HepG2 (cell line): ENCODE measurements at regions not wholly inside any gene's neighbourhood (a gene's known extent, or its start where the extent isn't known, plus 50 kb on each side); places are given as distances from the start of the nearest gene placed in this dataset.

Source experiments
- AGO1 ChIP-seq: fragments of 200-400 bp; formaldehyde crosslinking; IDR thresholded peaks from 2 replicates; pipeline ENCODE4 v1.6.1; 2017; ENCODE audit warnings: mild to moderate bottlenecking, low read depth, low read length, moderate library complexity; ENCODE audit not compliant: poor library complexity, severe bottlenecking
- ERF ChIP-seq: IDR thresholded peaks from 2 replicates; pipeline ENCODE4 v1.6.1; 2018; ENCODE audit warnings: missing biosample characterization, missing genetic modification reagents
- HDAC1 ChIP-seq: sonication (generic); formaldehyde crosslinking; IDR thresholded peaks from 2 replicates; pipeline ENCODE4 v1.5.1; 2020; ENCODE audit warnings: mild to moderate bottlenecking, missing genetic modification reagents
- HNF4A ChIP-seq: sonication (generic); formaldehyde crosslinking; IDR thresholded peaks from 2 replicates; pipeline ENCODE4 v1.4.0; 2020; ENCODE audit warnings: missing genetic modification reagents
- MEF2D ChIP-seq: sonication (generic); formaldehyde crosslinking; IDR thresholded peaks from 2 replicates; pipeline ENCODE4 v1.5.1; 2020; ENCODE audit warnings: mild to moderate bottlenecking, missing genetic modification reagents
- RCOR2 ChIP-seq: IDR thresholded peaks from 2 replicates; pipeline ENCODE4 v1.6.1; 2016; ENCODE audit warnings: missing biosample characterization, missing genetic modification reagents
- TEAD3 ChIP-seq: optimal IDR thresholded peaks from 2 replicates; pipeline ENCODE3; 2016; ENCODE audit warnings: borderline replicate concordance
- ZMYM4 ChIP-seq: sonication (generic); formaldehyde crosslinking; IDR thresholded peaks from 2 replicates; pipeline ENCODE4 v1.8.1; 2023; ENCODE audit warnings: mild to moderate bottlenecking, missing genetic modification reagents
- ZNF337 ChIP-seq: sonication (generic); formaldehyde crosslinking; IDR thresholded peaks from 2 replicates; pipeline ENCODE4 v1.5.1; 2020; ENCODE audit warnings: missing genetic modification reagents, low read depth, mild to moderate bottlenecking, borderline replicate concordance
- ZNF577 ChIP-seq: sonication (generic); formaldehyde crosslinking; IDR thresholded peaks from 2 replicates; pipeline ENCODE4 v1.4.0; 2020; ENCODE audit warnings: mild to moderate bottlenecking, low read depth, missing genetic modification reagents, borderline replicate concordance
- TF ChIP-seq, protein P1 (sequence below): sonication (generic); formaldehyde crosslinking; IDR thresholded peaks from 2 replicates; pipeline ENCODE4 v1.4.0; 2020; ENCODE audit warnings: low read depth, mild to moderate bottlenecking, missing genetic modification reagents
- TF ChIP-seq, protein P2 (sequence below): sonication (generic); formaldehyde crosslinking; conservative IDR thresholded peaks from 2 replicates; pipeline ENCODE4 v1.4.0; 2020; ENCODE audit warnings: missing genetic modification reagents
- TF ChIP-seq, protein P3 (sequence below): IDR thresholded peaks from 2 replicates; pipeline ENCODE4 v1.6.1; 2012; ENCODE audit warnings: low read depth, low read length, improper control_type of control experiment
- TF ChIP-seq, protein P4 (sequence below): fragments of 450-650 bp; IDR thresholded peaks from 2 replicates; pipeline ENCODE4 v1.6.1; 2016
- TF ChIP-seq, protein P5 (sequence below): IDR thresholded peaks from 2 replicates; pipeline ENCODE4 v1.6.1; 2016; ENCODE audit warnings: control low read depth
- TF ChIP-seq, protein P6 (sequence below): sonication (generic); formaldehyde crosslinking; IDR thresholded peaks from 2 replicates; pipeline ENCODE4 v1.5.1; 2020; ENCODE audit warnings: mild to moderate bottlenecking, moderate library complexity, missing genetic modification reagents
- TF ChIP-seq, protein P7 (sequence below): IDR thresholded peaks from 2 replicates; pipeline ENCODE4 v1.6.1; 2016

DNA sequence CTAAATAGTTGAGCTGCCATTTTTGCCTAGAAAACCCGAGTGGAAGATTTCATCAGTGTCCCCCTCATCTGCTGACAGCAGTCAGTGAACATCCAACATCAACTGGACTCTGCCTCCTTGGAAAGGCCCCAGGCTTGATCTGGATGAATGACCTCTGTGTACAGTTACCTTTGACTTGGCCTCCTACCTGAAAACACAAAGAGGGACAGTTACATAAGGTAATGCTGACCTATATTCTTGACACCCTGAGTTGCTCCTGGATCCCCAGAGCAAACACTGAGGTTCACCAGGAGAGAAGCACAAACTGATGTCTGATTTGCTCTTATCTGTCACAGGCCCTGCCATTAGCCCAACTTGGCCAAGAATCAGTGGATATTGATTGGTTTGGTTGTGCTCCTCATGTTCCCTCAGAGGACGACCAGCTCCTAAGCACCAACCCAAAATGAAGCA lies 138.9 kb downstream of the PROX1 start (continued):
- TF ChIP-seq, protein P1, sequence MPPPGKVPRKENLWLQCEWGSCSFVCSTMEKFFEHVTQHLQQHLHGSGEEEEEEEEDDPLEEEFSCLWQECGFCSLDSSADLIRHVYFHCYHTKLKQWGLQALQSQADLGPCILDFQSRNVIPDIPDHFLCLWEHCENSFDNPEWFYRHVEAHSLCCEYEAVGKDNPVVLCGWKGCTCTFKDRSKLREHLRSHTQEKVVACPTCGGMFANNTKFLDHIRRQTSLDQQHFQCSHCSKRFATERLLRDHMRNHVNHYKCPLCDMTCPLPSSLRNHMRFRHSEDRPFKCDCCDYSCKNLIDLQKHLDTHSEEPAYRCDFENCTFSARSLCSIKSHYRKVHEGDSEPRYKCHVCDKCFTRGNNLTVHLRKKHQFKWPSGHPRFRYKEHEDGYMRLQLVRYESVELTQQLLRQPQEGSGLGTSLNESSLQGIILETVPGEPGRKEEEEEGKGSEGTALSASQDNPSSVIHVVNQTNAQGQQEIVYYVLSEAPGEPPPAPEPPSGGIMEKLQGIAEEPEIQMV (CRISPR knock-in tag) = peak; percentile 46; the same call in 1 of the 2 replicates
- TF ChIP-seq, protein P2, sequence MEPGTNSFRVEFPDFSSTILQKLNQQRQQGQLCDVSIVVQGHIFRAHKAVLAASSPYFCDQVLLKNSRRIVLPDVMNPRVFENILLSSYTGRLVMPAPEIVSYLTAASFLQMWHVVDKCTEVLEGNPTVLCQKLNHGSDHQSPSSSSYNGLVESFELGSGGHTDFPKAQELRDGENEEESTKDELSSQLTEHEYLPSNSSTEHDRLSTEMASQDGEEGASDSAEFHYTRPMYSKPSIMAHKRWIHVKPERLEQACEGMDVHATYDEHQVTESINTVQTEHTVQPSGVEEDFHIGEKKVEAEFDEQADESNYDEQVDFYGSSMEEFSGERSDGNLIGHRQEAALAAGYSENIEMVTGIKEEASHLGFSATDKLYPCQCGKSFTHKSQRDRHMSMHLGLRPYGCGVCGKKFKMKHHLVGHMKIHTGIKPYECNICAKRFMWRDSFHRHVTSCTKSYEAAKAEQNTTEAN (CRISPR knock-in tag) = 0 out of 2 replicates have a peak, but pooled peaks have one; percentile 15
- TF ChIP-seq HNF4A (CRISPR knock-in tag) = peak; percentile 95
- TF ChIP-seq ZNF337 = peak; percentile 47; the same call in 1 of the 2 replicates
- TF ChIP-seq, protein P3, sequence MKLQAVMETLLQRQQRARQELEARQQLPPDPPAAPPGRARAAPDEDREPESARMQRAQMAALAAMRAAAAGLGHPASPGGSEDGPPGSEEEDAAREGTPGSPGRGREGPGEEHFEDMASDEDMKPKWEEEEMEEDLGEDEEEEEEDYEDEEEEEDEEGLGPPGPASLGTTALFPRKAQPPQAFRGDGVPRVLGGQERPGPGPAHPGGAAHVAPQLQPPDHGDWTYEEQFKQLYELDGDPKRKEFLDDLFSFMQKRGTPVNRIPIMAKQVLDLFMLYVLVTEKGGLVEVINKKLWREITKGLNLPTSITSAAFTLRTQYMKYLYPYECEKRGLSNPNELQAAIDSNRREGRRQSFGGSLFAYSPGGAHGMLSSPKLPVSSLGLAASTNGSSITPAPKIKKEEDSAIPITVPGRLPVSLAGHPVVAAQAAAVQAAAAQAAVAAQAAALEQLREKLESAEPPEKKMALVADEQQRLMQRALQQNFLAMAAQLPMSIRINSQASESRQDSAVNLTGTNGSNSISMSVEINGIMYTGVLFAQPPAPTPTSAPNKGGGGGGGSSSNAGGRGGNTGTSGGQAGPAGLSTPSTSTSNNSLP = 0 out of 2 replicates have a peak, but pooled peaks have one; percentile 13
- peak; percentile 89 for TF ChIP-seq MEF2D
- TF ChIP-seq AGO1 = no peak
- TF ChIP-seq, protein P4, sequence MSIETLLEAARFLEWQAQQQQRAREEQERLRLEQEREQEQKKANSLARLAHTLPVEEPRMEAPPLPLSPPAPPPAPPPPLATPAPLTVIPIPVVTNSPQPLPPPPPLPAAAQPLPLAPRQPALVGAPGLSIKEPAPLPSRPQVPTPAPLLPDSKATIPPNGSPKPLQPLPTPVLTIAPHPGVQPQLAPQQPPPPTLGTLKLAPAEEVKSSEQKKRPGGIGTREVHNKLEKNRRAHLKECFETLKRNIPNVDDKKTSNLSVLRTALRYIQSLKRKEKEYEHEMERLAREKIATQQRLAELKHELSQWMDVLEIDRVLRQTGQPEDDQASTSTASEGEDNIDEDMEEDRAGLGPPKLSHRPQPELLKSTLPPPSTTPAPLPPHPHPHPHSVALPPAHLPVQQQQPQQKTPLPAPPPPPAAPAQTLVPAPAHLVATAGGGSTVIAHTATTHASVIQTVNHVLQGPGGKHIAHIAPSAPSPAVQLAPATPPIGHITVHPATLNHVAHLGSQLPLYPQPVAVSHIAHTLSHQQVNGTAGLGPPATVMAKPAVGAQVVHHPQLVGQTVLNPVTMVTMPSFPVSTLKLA = no peak
- TF ChIP-seq, protein P5, sequence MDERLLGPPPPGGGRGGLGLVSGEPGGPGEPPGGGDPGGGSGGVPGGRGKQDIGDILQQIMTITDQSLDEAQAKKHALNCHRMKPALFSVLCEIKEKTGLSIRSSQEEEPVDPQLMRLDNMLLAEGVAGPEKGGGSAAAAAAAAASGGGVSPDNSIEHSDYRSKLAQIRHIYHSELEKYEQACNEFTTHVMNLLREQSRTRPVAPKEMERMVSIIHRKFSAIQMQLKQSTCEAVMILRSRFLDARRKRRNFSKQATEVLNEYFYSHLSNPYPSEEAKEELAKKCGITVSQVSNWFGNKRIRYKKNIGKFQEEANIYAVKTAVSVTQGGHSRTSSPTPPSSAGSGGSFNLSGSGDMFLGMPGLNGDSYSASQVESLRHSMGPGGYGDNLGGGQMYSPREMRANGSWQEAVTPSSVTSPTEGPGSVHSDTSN = peak; percentile 53
- TF ChIP-seq RCOR2 (CRISPR knock-in tag) = peak; percentile 94
- TF ChIP-seq ERF (CRISPR knock-in tag) = peak; percentile 68
- TF ChIP-seq, protein P6, sequence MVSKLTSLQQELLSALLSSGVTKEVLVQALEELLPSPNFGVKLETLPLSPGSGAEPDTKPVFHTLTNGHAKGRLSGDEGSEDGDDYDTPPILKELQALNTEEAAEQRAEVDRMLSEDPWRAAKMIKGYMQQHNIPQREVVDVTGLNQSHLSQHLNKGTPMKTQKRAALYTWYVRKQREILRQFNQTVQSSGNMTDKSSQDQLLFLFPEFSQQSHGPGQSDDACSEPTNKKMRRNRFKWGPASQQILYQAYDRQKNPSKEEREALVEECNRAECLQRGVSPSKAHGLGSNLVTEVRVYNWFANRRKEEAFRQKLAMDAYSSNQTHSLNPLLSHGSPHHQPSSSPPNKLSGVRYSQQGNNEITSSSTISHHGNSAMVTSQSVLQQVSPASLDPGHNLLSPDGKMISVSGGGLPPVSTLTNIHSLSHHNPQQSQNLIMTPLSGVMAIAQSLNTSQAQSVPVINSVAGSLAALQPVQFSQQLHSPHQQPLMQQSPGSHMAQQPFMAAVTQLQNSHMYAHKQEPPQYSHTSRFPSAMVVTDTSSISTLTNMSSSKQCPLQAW (CRISPR knock-in tag) = peak; percentile 61; the same call in 1 of the 2 replicates
- peak; percentile 91 for TF ChIP-seq HDAC1
- TF ChIP-seq ZNF577 (CRISPR knock-in tag) = no peak
- peak; percentile 65 for TF ChIP-seq TEAD3
- peak; percentile 98 for TF ChIP-seq ZMYM4 (CRISPR knock-in tag)
- TF ChIP-seq, protein P7, sequence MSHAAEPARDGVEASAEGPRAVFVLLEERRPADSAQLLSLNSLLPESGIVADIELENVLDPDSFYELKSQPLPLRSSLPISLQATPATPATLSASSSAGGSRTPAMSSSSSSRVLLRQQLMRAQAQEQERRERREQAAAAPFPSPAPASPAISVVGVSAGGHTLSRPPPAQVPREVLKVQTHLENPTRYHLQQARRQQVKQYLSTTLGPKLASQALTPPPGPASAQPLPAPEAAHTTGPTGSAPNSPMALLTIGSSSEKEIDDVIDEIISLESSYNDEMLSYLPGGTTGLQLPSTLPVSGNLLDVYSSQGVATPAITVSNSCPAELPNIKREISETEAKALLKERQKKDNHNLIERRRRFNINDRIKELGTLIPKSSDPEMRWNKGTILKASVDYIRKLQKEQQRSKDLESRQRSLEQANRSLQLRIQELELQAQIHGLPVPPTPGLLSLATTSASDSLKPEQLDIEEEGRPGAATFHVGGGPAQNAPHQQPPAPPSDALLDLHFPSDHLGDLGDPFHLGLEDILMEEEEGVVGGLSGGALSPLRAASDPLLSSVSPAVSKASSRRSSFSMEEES (CRISPR knock-in tag) = peak; percentile 52; the same call in 1 of the 2 replicates
